ENCODE measurements at regions not wholly inside any gene's neighbourhood (a gene's known extent, or its start where the extent isn't known, plus 50 kb on each side); places are given as distances from the start of the nearest gene placed in this dataset.

- TF ChIP-seq CTCF (IDR thresholded peaks at IDR 0.05) (no peak), POLR2A (IDR thresholded peaks at IDR 0.05) (no peak)
These were observed 129.2 kb upstream of the ARHGAP5 start for GRCh38 chr14:31947680-31948595.
